CD4-positive, alpha-beta T cell (primary cell): ENCODE measurements at regions not wholly inside any gene's neighbourhood (a gene's known extent, or its start where the extent isn't known, plus 50 kb on each side); places are given as distances from the start of the nearest gene placed in this dataset.

ENCODE experiments used
- ATAC-seq: fragments of 200-7000 bp; cut with Tn5 transposase; one replicate; pipeline ENCODE4 v1.10.0; 2022; ENCODE audit warnings: mild to moderate bottlenecking; ENCODE audit not compliant: poor library complexity
- CTCF ChIA-PET: fragments of 350-600 bp; sonication (Branson Sonifier 250); formaldehyde crosslinking; loops from one replicate; lab custom pipeline; 2021; ENCODE audit warnings: antibody characterized with exemption, inconsistent platforms; lab: Charles Lee
- POLR2A ChIA-PET: fragments of 350-600 bp; sonication (Branson Sonifier 250); formaldehyde crosslinking; loops from one replicate; lab custom pipeline; 2021; ENCODE audit warnings: antibody characterized with exemption, inconsistent platforms; lab: Charles Lee
- DNase-seq, 14 experiments: peaks; one replicate each; pipeline ENCODE4 v3.0.0-alpha.2; 2013 to 2020; ENCODE audit warnings: mixed read lengths in 2 of 14
- H3K27ac ChIP-seq, 2 donors: one replicate each; pipeline versions ENCODE4 v1.5.1 to v1.7.0; 2013; ENCODE audit warnings: low read length in 2 of 2, low read depth in 1 of 2, mild to moderate bottlenecking in 1 of 2
- H3K27me3 ChIP-seq, 2 experiments: 1 replicate in 1 of 2; 2 replicates in 1 of 2; pipeline versions ENCODE4 v1.6.1 to v1.7.0; 2013; ENCODE audit warnings: low read length in 2 of 2, control low read depth in 1 of 2, mild to moderate bottlenecking in 1 of 2, moderate library complexity in 1 of 2; ENCODE audit not compliant: insufficient read depth in 2 of 2, control insufficient read depth in 1 of 2
- H3K36me3 ChIP-seq: one replicate; pipeline ENCODE4 v1.6.1; 2013; ENCODE audit warnings: low read length, control low read depth; ENCODE audit not compliant: insufficient read depth
- H3K4me1 ChIP-seq: one replicate; pipeline ENCODE4 v1.6.1; 2013; ENCODE audit warnings: low read length, control low read depth; ENCODE audit not compliant: insufficient read depth
- H3K4me3 ChIP-seq: one replicate; pipeline ENCODE4 v1.5.1; 2013; ENCODE audit warnings: mild to moderate bottlenecking, low read length, moderate library complexity
- H3K9me3 ChIP-seq, 2 experiments: 1 replicate in 1 of 2; 2 replicates in 1 of 2; pipeline versions ENCODE4 v1.6.1 to v1.7.0; 2013; ENCODE audit warnings: low read length in 2 of 2, mild to moderate bottlenecking in 2 of 2, control low read depth in 1 of 2, moderate library complexity in 1 of 2; ENCODE audit not compliant: control insufficient read depth in 1 of 2, insufficient read depth in 1 of 2
- H3K27ac Mint-ChIP-seq: one replicate; pipeline ENCODE4 v1.8.0; 2020; ENCODE audit warnings: mixed read lengths
- H3K27me3 Mint-ChIP-seq: one replicate; pipeline ENCODE4 v1.8.0; 2021; ENCODE audit warnings: mixed read lengths
- H3K36me3 Mint-ChIP-seq: one replicate; pipeline ENCODE4 v1.8.0; 2021; ENCODE audit warnings: low read depth, mixed read lengths
- H3K4me1 Mint-ChIP-seq: one replicate; pipeline ENCODE4 v1.8.0; 2021; ENCODE audit warnings: low read depth, mixed read lengths
- H3K4me3 Mint-ChIP-seq: one replicate; pipeline ENCODE4 v1.8.0; 2020; ENCODE audit warnings: mild to moderate bottlenecking, mixed read lengths
- H3K9me3 Mint-ChIP-seq: one replicate; pipeline ENCODE4 v1.8.0; 2020; ENCODE audit warnings: mixed read lengths
- CTCF ChIP-seq: fragments of 200-600 bp; IDR thresholded peaks from one replicate; pipeline ENCODE4 v1.8.0; 2022; ENCODE audit warnings: antibody characterized with exemption, mild to moderate bottlenecking
- intact Hi-C, 2 experiments: fragments of 100-400 bp; cut with DNase I in 1 of 2; cut with micrococcal nuclease in 1 of 2; formaldehyde crosslinking; loops; one replicate each; pipeline versions ENCODE4 v1.15.1 to v1.9.0; 2023 to 2025; cut with DNase I, micrococcal nuclease

GRCh38 chr3:5348229-5348902 is 160.9 kb downstream of the EDEM1 start:
- TF ChIP-seq CTCF, result no peak
- DNase-seq, result no peak
- no peaks in the 10 kb centered on the region for H3K9me3 Mint-ChIP-seq
- ChIA-PET POLR2A (interaction anchor here (0.7 kb wide), 1 partner anchor 11 kb away, joined by 3 read pairs; no protein-coding TSS in a partner anchor), CTCF (interaction anchor here (1.8 kb wide), 1 partner anchor 8 kb away, joined by 4 read pairs; no protein-coding TSS in a partner anchor)
- H3K36me3 ChIP-seq, result no peaks in the 10 kb centered on the region
- H3K4me3 ChIP-seq, result no peak overlapping the region
- H3K4me1 Mint-ChIP-seq, result no peaks in the 10 kb centered on the region
- no peaks in the 10 kb centered on the region for H3K4me1 ChIP-seq
- H3K27ac Mint-ChIP-seq, result no peak overlapping the region
- peaks cover 18% of the 10 kb centered on the region for H3K27me3 Mint-ChIP-seq
- intact Hi-C loops, result no loop called here
- no peaks in the 10 kb centered on the region for H3K27me3 ChIP-seq
- H3K4me3 Mint-ChIP-seq, result no peak overlapping the region
- H3K9me3 ChIP-seq, result no peaks in the 10 kb centered on the region
- H3K36me3 Mint-ChIP-seq, result no peaks in the 10 kb centered on the region
- no peak for ATAC-seq
- no peak overlapping the region for H3K27ac ChIP-seq

DNA sequence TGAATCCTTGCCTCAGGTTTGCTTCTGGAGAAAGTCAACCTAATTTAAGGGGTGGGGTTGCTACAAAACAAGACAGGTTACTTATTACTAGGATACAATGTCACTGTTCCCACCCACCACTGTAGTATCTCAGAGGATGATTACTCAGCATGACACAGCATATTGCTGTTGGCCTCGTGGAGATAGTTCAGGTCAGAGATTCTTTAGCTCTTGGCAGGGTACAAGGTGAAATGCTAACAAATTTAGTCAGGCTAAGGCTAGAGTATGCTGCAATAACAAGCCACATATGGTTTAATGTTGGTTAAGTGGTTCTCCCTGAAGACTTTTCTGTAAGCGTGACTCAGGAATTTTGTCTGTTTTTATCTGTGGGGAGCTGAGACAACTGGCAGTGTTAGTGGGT is 161.8 kb downstream of the EDEM1 start:
- POLR2A ChIA-PET, result no interaction called here
- no peaks in the 10 kb centered on the region for H3K27me3 ChIP-seq
- CTCF ChIA-PET, result interaction anchor here (1.9 kb wide), 1 partner anchor 12 kb away, joined by 4 read pairs; no protein-coding TSS in a partner anchor

DNA sequence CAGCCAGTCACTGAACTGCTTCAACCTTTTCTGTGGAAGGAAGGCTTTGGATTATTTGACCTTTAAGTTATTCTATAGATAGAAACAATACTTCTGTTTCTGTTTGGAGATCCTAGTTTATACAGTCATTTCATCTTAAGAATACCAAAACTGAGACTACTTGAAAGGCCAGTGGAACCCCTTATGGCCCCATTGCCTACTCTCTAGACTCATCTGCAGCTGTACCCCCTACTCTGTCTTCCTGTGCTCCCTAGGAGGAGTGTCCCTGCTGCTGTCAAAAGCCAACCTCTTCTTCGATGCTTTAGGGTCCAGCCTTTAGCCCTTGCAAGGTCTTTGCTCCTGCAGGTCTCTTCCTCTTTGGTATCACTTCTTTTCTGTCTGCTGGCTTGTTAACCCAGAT is 169.6 kb downstream of the EDEM1 start:
- no peaks in the 10 kb centered on the region for H3K4me1 Mint-ChIP-seq
- POLR2A ChIA-PET, result no interaction called here
- TF ChIP-seq CTCF, result no peak
- CTCF ChIA-PET, result interaction anchor here (1.7 kb wide), 1 partner anchor 9 kb away, joined by 4 read pairs; no protein-coding TSS in a partner anchor
- Histone ChIP-seq H3K4me1 (no peaks in the 10 kb centered on the region), H3K27ac (no peak overlapping the region), H3K4me3 (no peak overlapping the region), H3K9me3 (peaks cover 0 to 8% of the 10 kb centered on the region in 2 experiments), H3K27me3 (peaks cover 0 to 7% of the 10 kb centered on the region in 2 experiments), H3K36me3 (no peaks in the 10 kb centered on the region)
- ATAC-seq (no peak), DNase-seq (no peak)
- intact Hi-C loops, result no loop called here
- H3K27me3 Mint-ChIP-seq, result peaks cover 14% of the 10 kb centered on the region
- H3K27ac Mint-ChIP-seq, result no peak overlapping the region
- H3K36me3 Mint-ChIP-seq, result no peaks in the 10 kb centered on the region
- H3K9me3 Mint-ChIP-seq, result peaks cover 13% of the 10 kb centered on the region
- H3K4me3 Mint-ChIP-seq, result no peak overlapping the region

More for the DNA sequence above, 161.8 kb downstream of the EDEM1 start:
- Mint-ChIP-seq H3K27me3 (peaks cover 20% of the 10 kb centered on the region), H3K36me3 (no peaks in the 10 kb centered on the region), H3K4me3 (no peak overlapping the region), H3K9me3 (no peaks in the 10 kb centered on the region), H3K27ac (no peak overlapping the region), H3K4me1 (no peaks in the 10 kb centered on the region)
- Histone ChIP-seq H3K4me1 (no peaks in the 10 kb centered on the region), H3K27ac (no peak overlapping the region), H3K4me3 (no peak overlapping the region), H3K9me3 (no peaks in the 10 kb centered on the region), H3K36me3 (no peaks in the 10 kb centered on the region)
- intact Hi-C loops, result no loop called here
- DNase-seq (no peak), ATAC-seq (no peak)
- no peak for TF ChIP-seq CTCF
